Activated CD8-positive, alpha-beta T cell treated with anti-CD3 and anti-CD28 coated beads, Interleukin-2, amount 10 ng/mL, durations not matched to agents 7 days and 5 days (primary cell): ENCODE measurements at regions not wholly inside any gene's neighbourhood (a gene's known extent, or its start where the extent isn't known, plus 50 kb on each side); places are given as distances from the start of the nearest gene placed in this dataset.
"Not testable (repeated sequence)": the region's sequence is repeated elsewhere in the genome, so short reads cannot be mapped to it uniquely, and the experiment has no call there.

Source experiments
- ATAC-seq: fragments of 150-1000 bp; cut with Tn5 transposase; one replicate; pipeline ENCODE4 v1.10.0; 2021; ENCODE audit warnings: moderate library complexity
- CTCF ChIA-PET: fragments of 350-600 bp; sonication (Branson Sonifier 250); formaldehyde crosslinking; loops from one replicate; lab custom pipeline; 2021; ENCODE audit warnings: antibody characterized with exemption; lab: Charles Lee
- POLR2A ChIA-PET: fragments of 350-600 bp; sonication (Branson Sonifier 250); formaldehyde crosslinking; loops from one replicate; lab custom pipeline; 2021; ENCODE audit warnings: antibody characterized with exemption; lab: Charles Lee
- DNase-seq: peaks from one replicate; pipeline ENCODE4 v3.0.0-alpha.2; 2020
- H3K27ac Mint-ChIP-seq: one replicate; pipeline ENCODE4 v1.8.0; 2021; ENCODE audit warnings: mild to moderate bottlenecking, mixed read lengths
- H3K27me3 Mint-ChIP-seq: one replicate; pipeline ENCODE4 v1.8.0; 2021; ENCODE audit warnings: low read depth, mixed read lengths
- H3K36me3 Mint-ChIP-seq: one replicate; pipeline ENCODE4 v1.8.0; 2021; ENCODE audit warnings: low read depth, mixed read lengths
- H3K4me1 Mint-ChIP-seq: one replicate; pipeline ENCODE4 v1.8.0; 2021; ENCODE audit warnings: low read depth, mixed read lengths
- H3K4me3 Mint-ChIP-seq: one replicate; pipeline ENCODE4 v1.8.0; 2021; ENCODE audit warnings: mild to moderate bottlenecking, mixed read lengths
- H3K9me3 Mint-ChIP-seq: one replicate; pipeline ENCODE4 v1.8.0; 2022; ENCODE audit warnings: mixed read lengths; ENCODE audit not compliant: insufficient read depth

GRCh38 chr10:131816941-131817700, 83.7 kb upstream of the PPP2R2D start:
- Mint-ChIP-seq H3K27me3 (no peaks in the 10 kb centered on the region), H3K4me3 (no peak overlapping the region), H3K4me1 (no peaks in the 10 kb centered on the region), H3K36me3 (no peaks in the 10 kb centered on the region), H3K27ac (no peak overlapping the region), H3K9me3 (no peaks in the 10 kb centered on the region)
- CTCF ChIA-PET = no interaction called here
- no peak for DNase-seq
- no peak for ATAC-seq
- POLR2A ChIA-PET = no interaction called here

DNA sequence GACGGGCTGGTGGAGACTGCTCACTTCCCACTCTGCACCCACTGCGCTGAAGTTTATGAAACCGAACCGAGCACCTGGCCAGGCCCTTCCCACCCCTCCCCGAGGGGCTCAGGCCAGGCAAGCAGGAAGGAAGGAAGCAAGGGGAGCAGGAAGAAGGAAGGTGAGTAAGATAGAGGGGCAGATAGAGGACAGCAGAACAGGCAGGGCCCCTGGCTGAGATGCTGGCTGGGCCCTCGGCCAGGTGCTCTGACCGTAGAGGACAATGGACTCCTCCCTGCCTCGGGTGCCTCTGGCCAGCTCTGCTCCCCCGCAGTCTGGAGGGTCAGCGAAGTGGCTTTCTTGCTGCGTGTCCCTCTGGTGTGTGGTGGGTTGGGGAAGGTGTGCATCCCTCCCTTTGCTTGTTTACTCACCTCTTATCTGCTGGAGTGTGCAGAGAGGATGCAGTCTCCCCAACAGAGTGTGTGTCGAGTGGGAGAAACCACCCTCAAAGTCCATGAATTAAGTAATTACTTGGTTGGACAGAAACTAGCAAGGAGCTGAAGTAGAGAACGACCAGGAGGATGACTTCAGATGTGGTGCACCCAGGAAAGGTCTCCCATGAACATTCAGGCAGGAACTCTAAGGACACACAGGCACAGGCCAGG, 82.8 kb upstream of the PPP2R2D start:
- no peak for DNase-seq
- ATAC-seq = no peak
- ChIA-PET CTCF (no interaction called here), POLR2A (no interaction called here)
- Mint-ChIP-seq H3K27ac (no peak overlapping the region), H3K36me3 (no peaks in the 10 kb centered on the region), H3K9me3 (no peaks in the 10 kb centered on the region), H3K4me1 (no peaks in the 10 kb centered on the region), H3K27me3 (no peaks in the 10 kb centered on the region), H3K4me3 (no peak overlapping the region)

DNA sequence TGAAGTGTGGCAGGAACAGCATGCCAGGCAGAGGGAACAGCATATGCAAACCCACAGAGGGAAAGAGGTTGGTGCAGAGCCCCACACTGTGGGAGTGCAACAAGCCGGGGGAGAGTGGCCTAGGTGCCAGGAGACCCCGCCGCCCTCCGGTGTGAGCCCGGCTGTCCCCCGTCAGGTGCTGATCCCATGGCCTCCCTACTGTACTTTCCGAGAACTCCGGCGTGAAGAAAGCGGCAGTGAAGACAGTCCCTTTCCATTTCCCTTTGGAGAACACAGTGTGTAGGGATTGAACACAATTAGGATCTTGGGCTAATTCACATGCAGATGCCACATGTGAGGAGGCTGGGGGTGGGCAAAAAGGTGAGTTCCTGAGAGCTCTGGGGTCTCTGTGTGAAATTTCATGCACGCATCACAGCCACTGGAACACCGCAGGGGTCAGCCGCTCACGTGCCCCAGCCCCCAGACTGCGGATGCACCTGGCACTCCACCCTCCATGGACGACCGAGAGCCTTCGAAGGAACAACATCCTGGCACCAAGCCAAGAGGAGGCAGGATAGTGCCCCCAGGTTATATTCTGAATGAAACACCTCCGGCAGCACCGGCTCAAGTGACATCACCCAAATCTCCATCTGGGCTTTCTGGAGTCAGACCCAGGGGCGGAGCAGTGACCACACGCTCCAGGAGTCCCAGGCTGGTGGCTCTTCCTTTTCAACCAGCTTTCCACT, 82.1 kb upstream of the PPP2R2D start:
- ChIA-PET POLR2A (no interaction called here), CTCF (no interaction called here)
- Mint-ChIP-seq H3K9me3 (no peaks in the 10 kb centered on the region), H3K27me3 (no peaks in the 10 kb centered on the region), H3K27ac (no peak overlapping the region), H3K36me3 (no peaks in the 10 kb centered on the region), H3K4me3 (no peak overlapping the region), H3K4me1 (no peaks in the 10 kb centered on the region)
- DNase-seq = no peak
- no peak for ATAC-seq

DNA sequence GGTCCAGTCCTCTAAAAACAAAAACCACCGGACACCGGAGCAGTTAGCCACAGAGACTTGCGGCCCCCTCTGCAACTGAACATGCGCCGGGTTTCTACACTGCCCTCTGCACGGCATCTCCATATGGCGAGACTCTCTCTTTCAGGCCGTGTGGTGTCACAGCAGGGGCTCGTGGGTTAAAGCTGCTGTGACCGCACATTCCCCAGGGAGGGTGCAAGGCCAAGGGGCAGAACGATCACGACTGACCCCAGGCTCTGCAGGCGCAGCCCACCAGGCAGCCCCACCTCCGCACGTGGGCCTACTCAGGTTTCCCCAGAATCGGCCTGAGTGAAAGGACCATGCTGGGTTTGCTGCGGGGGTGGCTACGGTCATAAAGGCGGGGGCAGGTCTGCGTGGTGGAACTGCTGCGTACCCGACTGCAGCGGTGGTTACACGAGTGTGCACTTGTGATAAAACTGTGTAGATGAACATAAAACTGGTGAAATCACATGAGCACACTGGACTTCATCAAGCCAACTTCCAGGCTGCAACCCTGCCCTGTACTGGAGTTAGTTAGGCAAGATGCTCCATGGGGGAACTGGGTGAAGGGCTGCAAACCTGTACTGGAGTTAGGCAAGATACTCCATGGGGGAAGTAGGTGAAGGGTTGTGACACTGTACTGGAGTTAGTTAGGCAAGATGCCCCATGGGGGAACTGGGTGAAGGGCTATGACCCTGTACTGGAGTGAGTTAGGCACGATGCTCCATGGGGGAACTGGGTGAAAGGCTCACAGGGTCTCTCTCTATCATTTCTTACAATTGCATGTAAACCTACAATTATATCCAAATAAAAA, 81.4 kb upstream of the PPP2R2D start:
- CTCF ChIA-PET = no interaction called here
- H3K4me3 Mint-ChIP-seq = no peak overlapping the region
- ATAC-seq (no peak), DNase-seq (no peak)
- H3K9me3 Mint-ChIP-seq = no peaks in the 10 kb centered on the region
- no peaks in the 10 kb centered on the region for H3K27me3 Mint-ChIP-seq
- no peak overlapping the region for H3K27ac Mint-ChIP-seq
- POLR2A ChIA-PET = no interaction called here
- no peaks in the 10 kb centered on the region for H3K36me3 Mint-ChIP-seq
- no peaks in the 10 kb centered on the region for H3K4me1 Mint-ChIP-seq

- H3K27ac Mint-ChIP-seq = no peak overlapping the region
- no peaks in the 10 kb centered on the region for H3K27me3 Mint-ChIP-seq
- DNase-seq (no peak), ATAC-seq (no peak)
- no peaks in the 10 kb centered on the region for H3K4me1 Mint-ChIP-seq
- H3K9me3 Mint-ChIP-seq = no peaks in the 10 kb centered on the region
- no peaks in the 10 kb centered on the region for H3K36me3 Mint-ChIP-seq
- no peak overlapping the region for H3K4me3 Mint-ChIP-seq
- ChIA-PET CTCF (no interaction called here), POLR2A (no interaction called here)
Observed at GRCh38 chr10:131820626-131821025, 80.2 kb upstream of the PPP2R2D start.

DNA sequence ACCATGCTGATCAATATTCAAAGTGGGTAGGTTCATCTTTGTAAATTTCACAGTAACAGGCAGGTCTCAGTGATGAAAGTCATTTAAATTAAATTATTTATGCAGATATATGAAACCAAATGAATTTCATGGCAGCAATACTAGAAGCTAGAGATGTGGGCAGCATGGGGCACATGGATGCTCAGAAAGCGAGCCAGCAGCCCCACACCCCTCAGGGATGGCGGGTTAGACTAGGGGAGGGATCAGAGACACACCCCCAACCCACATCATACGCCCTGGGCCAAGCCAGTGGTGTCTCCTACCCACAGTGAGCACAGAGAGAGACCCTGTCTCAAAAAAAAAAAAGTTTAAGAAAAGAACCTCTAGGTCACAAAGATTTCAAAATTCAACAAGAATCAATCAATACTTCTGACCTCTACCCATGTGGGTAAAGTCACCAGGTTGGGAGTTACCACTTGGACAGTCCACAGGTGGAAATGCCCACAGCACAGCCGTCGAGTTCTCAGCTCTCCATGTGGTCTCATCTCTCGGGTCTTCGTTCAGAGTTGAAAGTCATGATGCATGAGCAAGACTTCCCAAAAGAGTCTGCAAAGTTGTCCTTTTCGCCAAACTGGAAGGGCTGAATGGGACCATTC, 79.3 kb upstream of the PPP2R2D start:
- Mint-ChIP-seq H3K36me3 (no peaks in the 10 kb centered on the region), H3K9me3 (no peaks in the 10 kb centered on the region), H3K27me3 (no peaks in the 10 kb centered on the region), H3K27ac (no peak overlapping the region), H3K4me3 (no peak overlapping the region), H3K4me1 (no peaks in the 10 kb centered on the region)
- ChIA-PET POLR2A (no interaction called here), CTCF (no interaction called here)
- ATAC-seq (no peak), DNase-seq (no peak)

GRCh38 chr10:131822013-131822691, 78.7 kb upstream of the PPP2R2D start:
- Mint-ChIP-seq H3K9me3 (no peaks in the 10 kb centered on the region), H3K27me3 (no peaks in the 10 kb centered on the region)

DNA sequence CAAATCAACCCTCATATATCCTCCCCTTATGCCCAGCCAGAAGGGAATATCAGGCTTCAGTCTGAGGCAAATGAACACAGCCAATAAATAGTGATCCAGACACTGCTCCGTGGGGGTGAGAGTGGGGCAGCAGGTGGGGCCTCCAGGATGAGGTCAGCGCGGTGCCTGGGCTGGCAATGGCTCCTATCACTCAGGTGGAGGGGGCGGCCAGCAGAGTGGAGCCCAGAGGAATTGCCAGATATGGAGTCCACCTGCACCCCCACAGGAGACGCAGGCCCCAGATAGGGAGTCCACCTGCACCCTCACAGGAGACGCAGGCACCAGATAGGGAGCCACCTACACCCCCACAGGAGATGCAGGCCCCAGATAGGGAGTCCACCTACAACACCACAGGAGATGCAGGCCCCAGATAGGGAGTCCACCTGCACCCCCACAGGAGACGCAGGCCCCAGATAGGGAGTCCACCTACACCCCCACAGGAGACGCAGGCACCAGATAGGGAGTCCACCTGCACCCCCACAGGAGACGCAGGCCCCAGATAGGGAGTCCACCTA, 78.0 kb upstream of the PPP2R2D start:
- POLR2A ChIA-PET = no interaction called here
- Mint-ChIP-seq H3K27me3 (no peaks in the 10 kb centered on the region), H3K4me3 (no peak overlapping the region), H3K27ac (no peak overlapping the region), H3K36me3 (no peaks in the 10 kb centered on the region), H3K4me1 (no peaks in the 10 kb centered on the region), H3K9me3 (no peaks in the 10 kb centered on the region)
- CTCF ChIA-PET = no interaction called here
- ATAC-seq = no peak
- no peak for DNase-seq

More at GRCh38 chr10:131822013-131822691, 78.7 kb upstream of the PPP2R2D start:
- no peak for DNase-seq
- Mint-ChIP-seq H3K4me1 (no peaks in the 10 kb centered on the region), H3K27ac (no peak overlapping the region), H3K4me3 (no peak overlapping the region), H3K36me3 (no peaks in the 10 kb centered on the region)
- ChIA-PET CTCF (no interaction called here), POLR2A (no interaction called here)
- ATAC-seq = no peak

DNA sequence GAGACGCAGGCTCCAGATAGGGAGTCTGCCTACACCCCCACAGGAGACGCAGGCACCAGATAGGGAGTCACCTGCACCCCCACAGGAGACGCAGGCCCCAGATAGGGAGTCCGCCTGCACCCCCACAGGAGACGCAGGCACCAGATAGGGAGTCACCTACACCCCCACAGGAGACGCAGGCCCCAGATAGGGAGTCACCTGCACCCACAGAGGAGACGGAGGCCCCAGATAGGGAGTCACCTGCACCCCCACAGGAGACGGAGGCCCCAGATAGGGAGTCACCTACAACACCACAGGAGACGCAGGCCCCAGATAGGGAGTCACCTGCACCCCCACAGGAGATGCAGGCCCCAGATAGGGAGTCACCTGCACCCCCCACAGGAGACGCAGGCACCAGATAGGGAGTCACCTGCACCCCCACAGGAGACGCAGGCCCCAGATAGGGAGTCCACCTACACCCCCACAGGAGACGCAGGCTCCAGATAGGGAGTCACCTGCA, 77.2 kb upstream of the PPP2R2D start:
- H3K4me3 Mint-ChIP-seq, POLR2A ChIA-PET, ATAC-seq, H3K27ac Mint-ChIP-seq, H3K27me3 Mint-ChIP-seq, H3K9me3 Mint-ChIP-seq, CTCF ChIA-PET, H3K36me3 Mint-ChIP-seq, H3K4me1 Mint-ChIP-seq, DNase-seq: not testable (repeated sequence)

DNA sequence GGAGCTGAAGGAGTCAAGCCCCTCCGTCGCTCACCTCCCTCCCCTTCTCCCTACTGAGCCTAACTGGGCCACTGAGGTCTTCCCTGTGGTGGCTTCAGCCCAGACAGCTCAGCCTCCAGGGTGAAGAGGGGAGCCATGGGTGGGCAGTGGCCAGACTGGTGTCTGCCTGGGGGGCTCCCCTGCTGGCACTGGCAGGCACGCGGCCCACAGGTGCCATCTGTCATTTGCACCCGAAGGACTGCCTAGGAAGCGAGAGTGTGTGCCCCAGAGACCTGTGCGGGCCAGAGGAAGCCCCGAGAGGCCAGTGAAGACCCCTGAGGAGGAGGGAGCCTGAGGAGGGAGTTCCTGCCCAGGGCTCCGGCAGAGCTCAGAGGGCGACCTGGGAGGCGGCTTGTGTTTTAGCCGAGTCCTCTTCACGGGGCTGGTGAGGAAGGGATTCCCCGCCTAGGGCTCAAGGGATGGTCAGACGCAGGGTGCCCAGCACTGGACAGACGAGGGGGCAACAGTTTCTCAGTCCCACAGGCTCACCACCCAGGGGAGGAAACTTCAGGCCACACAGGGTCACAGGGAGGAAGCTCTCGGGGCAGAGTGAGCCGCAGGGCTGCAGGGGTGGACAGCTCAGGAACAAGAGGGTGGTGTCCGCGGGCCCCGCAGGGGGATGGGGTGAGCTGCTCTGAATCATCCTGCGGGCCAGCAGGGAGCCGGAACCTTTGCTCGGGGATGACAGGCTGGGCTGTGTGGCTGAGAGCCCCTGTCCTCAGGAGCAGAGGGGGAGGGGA, 76.2 kb upstream of the PPP2R2D start:
- DNase-seq (no peak), ATAC-seq (no peak)
- Mint-ChIP-seq H3K4me1 (no peaks in the 10 kb centered on the region), H3K9me3 (no peaks in the 10 kb centered on the region), H3K27me3 (no peaks in the 10 kb centered on the region), H3K36me3 (no peaks in the 10 kb centered on the region), H3K27ac (no peak overlapping the region), H3K4me3 (no peak overlapping the region)
- POLR2A ChIA-PET = no interaction called here
- CTCF ChIA-PET = no interaction called here
